IMR-90 (cell line): ENCODE measurements at regions not wholly inside any gene's neighbourhood (a gene's known extent, or its start where the extent isn't known, plus 50 kb on each side); places are given as distances from the start of the nearest gene placed in this dataset.

Experiments
- ATAC-seq: fragments of 200-7000 bp; cut with Tn5 transposase; 2 replicates; pipeline ENCODE4 v1.9.1; 2020; ENCODE audit warnings: low read depth, mild to moderate bottlenecking, moderate library complexity
- BruUV-seq: library from RNA; stranded (reverse); fragments of 400-500 nt; replicated peaks from 2 replicates; lab custom pipeline; 2021; lab: Mats Ljungman, UMichigan
- CTCF ChIA-PET: fragments of 300-600 bp; formaldehyde crosslinking; extraction: SDS; loops from one replicate; lab custom pipeline; 2021; ENCODE audit warnings: antibody characterized with exemption; lab: Yijun Ruan, JAX
- POLR2A ChIA-PET: fragments of 300-600 bp; sonication (Branson Sonifier 250); formaldehyde crosslinking; loops from one replicate; lab custom pipeline; 2022; ENCODE audit warnings: antibody characterized with exemption; ENCODE audit not compliant: unreplicated experiment; lab: Charles Lee
- DNase-seq: peaks from one replicate; pipeline ENCODE4 v3.0.0; 2013
- H2AFZ ChIP-seq: replicated peaks from 2 replicates; pipeline ENCODE3; 2013; ENCODE audit warnings: low read length, mild to moderate bottlenecking; ENCODE audit not compliant: poor library complexity
- H2AK5ac ChIP-seq: 2 replicates; pipeline ENCODE4 v1.6.1; 2013; ENCODE audit warnings: low read depth, low read length, inconsistent platforms
- H2AK9ac ChIP-seq: replicated peaks from 2 replicates; pipeline ENCODE3; 2013; ENCODE audit warnings: mild to moderate bottlenecking, low read depth, low read length, moderate library complexity; ENCODE audit not compliant: poor library complexity
- H2BK120ac ChIP-seq: 2 replicates; pipeline ENCODE4 v1.6.1; 2013; ENCODE audit warnings: low read depth, low read length, inconsistent platforms
- H2BK15ac ChIP-seq: 3 replicates; pipeline ENCODE4 v1.6.1; 2013; ENCODE audit warnings: low read depth, low read length, inconsistent platforms
- H2BK20ac ChIP-seq: 2 replicates; pipeline ENCODE4 v1.6.1; 2013; ENCODE audit warnings: low read depth, mild to moderate bottlenecking, inconsistent platforms, low read length, moderate library complexity
- H2BK5ac ChIP-seq: 2 replicates; pipeline ENCODE4 v1.6.1; 2013; ENCODE audit warnings: mild to moderate bottlenecking, low read depth, low read length, inconsistent platforms; ENCODE audit not compliant: poor library complexity, severe bottlenecking
- H3K14ac ChIP-seq: replicated peaks from 2 replicates; pipeline ENCODE4 v1.6.1; 2013; ENCODE audit warnings: low read depth, low read length, inconsistent platforms
- H3K18ac ChIP-seq: 2 replicates; pipeline ENCODE4 v1.6.1; 2013; ENCODE audit warnings: low read depth, low read length, control low read depth
- H3K23ac ChIP-seq: 2 replicates; pipeline ENCODE4 v1.6.1; 2013; ENCODE audit warnings: low read depth, low read length, inconsistent platforms
- H3K27ac ChIP-seq: 2 replicates; pipeline ENCODE4 v1.5.1; 2013; ENCODE audit warnings: mild to moderate bottlenecking, control low read depth, low read length; ENCODE audit not compliant: insufficient read depth
- H3K27me3 ChIP-seq: 2 replicates; pipeline ENCODE4 v1.6.1; 2013; ENCODE audit warnings: low read length; ENCODE audit not compliant: control insufficient read depth, insufficient read depth
- H3K36me3 ChIP-seq: 2 replicates; pipeline ENCODE4 v1.6.1; 2013; ENCODE audit warnings: low read length, mixed read lengths; ENCODE audit not compliant: control insufficient read depth, insufficient read depth
- H3K4ac ChIP-seq: 2 replicates; pipeline ENCODE4 v1.6.1; 2013; ENCODE audit warnings: low read depth, low read length, inconsistent platforms
- H3K4me1 ChIP-seq: 2 replicates; pipeline ENCODE4 v1.6.1; 2013; ENCODE audit warnings: low read length, mixed read lengths; ENCODE audit not compliant: control insufficient read depth, insufficient read depth
- H3K4me2 ChIP-seq: 2 replicates; pipeline ENCODE4 v1.6.1; 2013; ENCODE audit warnings: low read depth, mild to moderate bottlenecking, control low read depth, low read length, moderate library complexity
- H3K4me3 ChIP-seq: 2 replicates; pipeline ENCODE4 v1.5.1; 2013; ENCODE audit warnings: low read depth, mild to moderate bottlenecking, control low read depth, low read length, moderate library complexity; ENCODE audit not compliant: insufficient read depth
- H3K56ac ChIP-seq: 2 replicates; pipeline ENCODE4 v1.6.1; 2013; ENCODE audit warnings: low read length, inconsistent platforms; ENCODE audit not compliant: insufficient read depth; ENCODE audit errors: extremely low read depth
- H3K79me1 ChIP-seq, 2 experiments: 2 replicates each; pipeline ENCODE4 v1.6.1; 2013; ENCODE audit warnings: low read length in 2 of 2, inconsistent platforms in 1 of 2, low read depth in 1 of 2
- H3K9ac ChIP-seq: 2 replicates; pipeline ENCODE4 v1.6.1; 2013; ENCODE audit warnings: low read depth, low read length, control low read depth
- H3K9me1 ChIP-seq: 2 replicates; pipeline ENCODE4 v1.6.1; 2013; ENCODE audit warnings: low read length, inconsistent platforms; ENCODE audit not compliant: insufficient read depth
- H3K9me3 ChIP-seq: 2 replicates; pipeline ENCODE4 v1.6.1; 2013; ENCODE audit warnings: low read length; ENCODE audit not compliant: control insufficient read depth, insufficient read depth
- H4K20me1 ChIP-seq: 2 replicates; pipeline ENCODE4 v1.6.1; 2013; ENCODE audit warnings: low read length, inconsistent platforms; ENCODE audit not compliant: insufficient read depth
- H4K5ac ChIP-seq: 2 replicates; pipeline ENCODE4 v1.6.1; 2013; ENCODE audit warnings: mild to moderate bottlenecking, low read depth, low read length, control low read depth
- H4K8ac ChIP-seq, 2 experiments: 2 replicates each; pipeline ENCODE4 v1.6.1; 2013; ENCODE audit warnings: low read depth in 2 of 2, low read length in 2 of 2, control low read depth in 1 of 2, inconsistent platforms in 1 of 2
- H4K91ac ChIP-seq: 2 replicates; pipeline ENCODE4 v1.6.1; 2013; ENCODE audit warnings: low read depth, low read length, inconsistent platforms; ENCODE audit not compliant: insufficient read depth
- BHLHE40 ChIP-seq: fragments of 150-350 bp; IDR thresholded peaks from 2 replicates; pipeline ENCODE4 v1.6.1; 2016; ENCODE audit warnings: mild to moderate bottlenecking, low read depth, low read length
- CEBPB ChIP-seq: IDR thresholded peaks from 2 replicates; pipeline ENCODE4 v1.6.1; 2012; ENCODE audit warnings: low read depth, low read length, improper control_type of control experiment
- MXI1 ChIP-seq: IDR thresholded peaks from 2 replicates; pipeline ENCODE4 v1.6.1; 2012; ENCODE audit warnings: low read depth, mild to moderate bottlenecking, low read length, moderate library complexity, borderline replicate concordance
- NFE2L2 ChIP-seq: fragments of 150-350 bp; IDR thresholded peaks from 2 replicates; pipeline ENCODE4 v1.6.1; 2016; ENCODE audit warnings: low read depth, mild to moderate bottlenecking, low read length
- RCOR1 ChIP-seq: IDR thresholded peaks from 2 replicates; pipeline ENCODE4 v1.6.1; 2012; ENCODE audit warnings: mild to moderate bottlenecking, low read length, improper control_type of control experiment; ENCODE audit not compliant: insufficient replicate concordance
- RFX5 ChIP-seq: IDR thresholded peaks from 2 replicates; pipeline ENCODE4 v1.8.0; 2012; ENCODE audit warnings: low read depth, mild to moderate bottlenecking, low read length, moderate library complexity
- SMC3 ChIP-seq: fragments of 150-350 bp; IDR thresholded peaks from 2 replicates; pipeline ENCODE4 v1.6.1; 2016; ENCODE audit warnings: low read depth, mild to moderate bottlenecking, antibody characterized with exemption, low read length, moderate library complexity
- WGBS, 2 experiments: methylation state at CpG; one replicate each; pipeline versions ENCODE4 v1.1.5 to v1.1.7; 2013; ENCODE audit warnings: missing lambda C conversion rate in 2 of 2; ENCODE audit not compliant: insufficient read length in 1 of 2; ENCODE audit errors: extremely low coverage in 2 of 2; 5-methylcytosine and 5-hydroxymethylcytosine counted together
- dilution Hi-C: fragments of 300-500 bp; cut with HindIII; formaldehyde crosslinking; loops from one replicate; pipeline ENCODE4 v1.14.3; 2018; ENCODE audit warnings: low sequenced_read_pairs; ENCODE audit not compliant: unreplicated experiment
- in situ Hi-C: fragments of 300-500 bp; cut with MboI; formaldehyde crosslinking; loops from 3 replicates; pipeline ENCODE4 v1.14.3; 2019; ENCODE audit warnings: low sequenced_read_pairs, inconsistent platforms, mixed read lengths
- intact Hi-C: fragments of 100-400 bp; cut with micrococcal nuclease; formaldehyde crosslinking; loops from 2 replicates; pipeline ENCODE4 v1.10.0; 2022
- TF ChIP-seq, protein P1 (sequence below): fragments of 150-350 bp; IDR thresholded peaks from 2 replicates; pipeline ENCODE4 v1.6.1; 2016; ENCODE audit warnings: low read depth, mild to moderate bottlenecking, low read length, moderate library complexity, borderline replicate concordance
- TF ChIP-seq, protein P2 (sequence below): conservative IDR thresholded peaks from 2 replicates; pipeline ENCODE4 v1.5.1; 2012; ENCODE audit warnings: mild to moderate bottlenecking, low read depth, low read length, improper control_type of control experiment

DNA sequence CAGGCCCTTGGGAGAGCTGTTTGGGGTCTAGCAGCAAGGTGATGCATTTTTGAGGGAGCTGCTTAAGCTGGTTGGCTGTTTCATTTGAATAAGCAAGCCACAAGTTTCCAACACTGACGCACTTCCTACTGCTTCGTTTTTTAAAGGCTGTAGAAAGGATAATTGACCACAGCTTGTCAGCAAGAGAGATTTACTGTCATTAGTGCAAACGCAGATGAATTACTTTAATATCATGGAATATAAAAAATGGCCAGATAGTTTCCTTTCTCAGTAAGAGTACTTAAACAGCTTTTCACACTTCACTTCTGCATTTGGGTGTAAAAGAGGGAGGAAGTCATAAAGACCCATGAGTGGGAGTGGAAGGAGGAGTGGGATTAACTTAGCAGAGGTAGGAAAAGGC, 61.5 kb downstream of the FZD1 start:
- POLR2A ChIA-PET, result no interaction called here
- ATAC-seq, result no peak

More for the DNA sequence above, 61.5 kb downstream of the FZD1 start:
- intact Hi-C loops, result no loop called here
- Histone ChIP-seq H3K18ac (no peak overlapping the region), H2BK5ac (no peak overlapping the region), H3K23ac (no peak overlapping the region), H4K5ac (no peak overlapping the region), H3K36me3 (no peaks in the 10 kb centered on the region), H4K20me1 (no peaks in the 10 kb centered on the region), H3K27me3 (peaks cover 4% of the 10 kb centered on the region), H3K27ac (no peak overlapping the region), H2BK15ac (no peak overlapping the region), H2AK5ac (no peak overlapping the region), H3K4ac (no peak overlapping the region), H3K4me2 (no peak overlapping the region), H2BK120ac (no peak overlapping the region), H4K8ac (no peak overlapping the region), H3K9ac (no peak overlapping the region), H2BK20ac (no peak overlapping the region), H2AFZ (no peak overlapping the region), H3K79me1 (no peaks in the 10 kb centered on the region), H2AK9ac (no peak overlapping the region), H3K9me3 (no peaks in the 10 kb centered on the region), H3K4me3 (no peak overlapping the region), H3K4me1 (no peaks in the 10 kb centered on the region), H3K14ac (no peak overlapping the region), H3K9me1 (no peaks in the 10 kb centered on the region), H3K56ac (no peak overlapping the region), H4K91ac (no peak overlapping the region)
- dilution Hi-C loops, result no loop called here
- WGBS, 2 experiments, result no CpG with 5 or more reads among the region's 3 CpGs
- TF ChIP-seq RFX5 (no peak), MXI1 (no peak), BHLHE40 (no peak), SMC3 (no peak), RCOR1 (no peak), NFE2L2 (no peak), CEBPB (no peak)
- TF ChIP-seq, protein P1, sequence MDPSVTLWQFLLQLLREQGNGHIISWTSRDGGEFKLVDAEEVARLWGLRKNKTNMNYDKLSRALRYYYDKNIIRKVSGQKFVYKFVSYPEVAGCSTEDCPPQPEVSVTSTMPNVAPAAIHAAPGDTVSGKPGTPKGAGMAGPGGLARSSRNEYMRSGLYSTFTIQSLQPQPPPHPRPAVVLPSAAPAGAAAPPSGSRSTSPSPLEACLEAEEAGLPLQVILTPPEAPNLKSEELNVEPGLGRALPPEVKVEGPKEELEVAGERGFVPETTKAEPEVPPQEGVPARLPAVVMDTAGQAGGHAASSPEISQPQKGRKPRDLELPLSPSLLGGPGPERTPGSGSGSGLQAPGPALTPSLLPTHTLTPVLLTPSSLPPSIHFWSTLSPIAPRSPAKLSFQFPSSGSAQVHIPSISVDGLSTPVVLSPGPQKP, result no peak
- TF ChIP-seq, protein P2, sequence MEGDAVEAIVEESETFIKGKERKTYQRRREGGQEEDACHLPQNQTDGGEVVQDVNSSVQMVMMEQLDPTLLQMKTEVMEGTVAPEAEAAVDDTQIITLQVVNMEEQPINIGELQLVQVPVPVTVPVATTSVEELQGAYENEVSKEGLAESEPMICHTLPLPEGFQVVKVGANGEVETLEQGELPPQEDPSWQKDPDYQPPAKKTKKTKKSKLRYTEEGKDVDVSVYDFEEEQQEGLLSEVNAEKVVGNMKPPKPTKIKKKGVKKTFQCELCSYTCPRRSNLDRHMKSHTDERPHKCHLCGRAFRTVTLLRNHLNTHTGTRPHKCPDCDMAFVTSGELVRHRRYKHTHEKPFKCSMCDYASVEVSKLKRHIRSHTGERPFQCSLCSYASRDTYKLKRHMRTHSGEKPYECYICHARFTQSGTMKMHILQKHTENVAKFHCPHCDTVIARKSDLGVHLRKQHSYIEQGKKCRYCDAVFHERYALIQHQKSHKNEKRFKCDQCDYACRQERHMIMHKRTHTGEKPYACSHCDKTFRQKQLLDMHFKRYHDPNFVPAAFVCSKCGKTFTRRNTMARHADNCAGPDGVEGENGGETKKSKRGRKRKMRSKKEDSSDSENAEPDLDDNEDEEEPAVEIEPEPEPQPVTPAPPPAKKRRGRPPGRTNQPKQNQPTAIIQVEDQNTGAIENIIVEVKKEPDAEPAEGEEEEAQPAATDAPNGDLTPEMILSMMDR, result no peak
- no TSS peak for BruUV-seq
- CTCF ChIA-PET, result no interaction called here
- in situ Hi-C loops, result no loop called here
- DNase-seq, result no peak
